SK-N-SH (cell line): ENCODE measurements at regions not wholly inside any gene's neighbourhood (a gene's known extent, or its start where the extent isn't known, plus 50 kb on each side); places are given as distances from the start of the nearest gene placed in this dataset.
A peak's percentile ranks its signal among the peaks of the same experiment; 100 is the strongest.

ENCODE experiments used
- CTCF ChIA-PET: fragments of 300-600, 350-600 bp; formaldehyde crosslinking; extraction: SDS; loops from one replicate; lab custom pipeline; 2021; lab: Yijun Ruan, JAX
- POLR2A ChIA-PET: fragments of 350-600 bp; sonication (Branson Sonifier 250); formaldehyde crosslinking; extraction: SDS; loops from one replicate; lab custom pipeline; 2020; ENCODE audit warnings: antibody characterized with exemption, inconsistent platforms; lab: Yijun Ruan, JAX
- DNase-seq: peaks from one replicate; pipeline ENCODE4 v3.0.0; 2012
- H2AFZ ChIP-seq: fragments of 200-600 bp; sonication (generic); 2 replicates; pipeline ENCODE4 v1.8.1; 2016; ENCODE audit warnings: antibody characterized with exemption, mild to moderate bottlenecking, low read depth
- H3F3A ChIP-seq: fragments of 200-600 bp; sonication (generic); replicated peaks from 2 replicates; pipeline ENCODE3; 2016; ENCODE audit warnings: antibody characterized with exemption, mild to moderate bottlenecking; ENCODE audit not compliant: insufficient read depth
- H3K27ac ChIP-seq, 2 experiments: fragments of 200-500 bp in 1 of 2; fragments of 200-600 bp in 1 of 2; sonication (Bioruptor generic) in 1 of 2; sonication (generic), shearing (Covaris generic) in 1 of 2; 2 replicates each; pipeline versions ENCODE4 v1.5.1 to v1.6.1; 2014 to 2016; ENCODE audit warnings: low read depth in 2 of 2, inconsistent platforms in 1 of 2, low read length in 1 of 2, mild to moderate bottlenecking in 1 of 2, mixed read lengths in 1 of 2
- H3K27me3 ChIP-seq: fragments of 200-600 bp; sonication (generic), shearing (Covaris generic); 2 replicates; pipeline ENCODE4 v1.6.1; 2016; ENCODE audit warnings: mixed run types; ENCODE audit not compliant: insufficient read depth
- H3K36me3 ChIP-seq, 2 experiments: fragments of 200-500 bp in 1 of 2; fragments of 200-600 bp in 1 of 2; sonication (Bioruptor generic) in 1 of 2; sonication (generic) in 1 of 2; replicated peaks in 1 of 2; 2 replicates each; pipeline versions ENCODE3 to v1.5.1; 2014 to 2016; ENCODE audit warnings: low read length in 1 of 2, mild to moderate bottlenecking in 1 of 2; ENCODE audit not compliant: insufficient read depth in 2 of 2, control insufficient read depth in 1 of 2
- H3K4me1 ChIP-seq, 2 experiments: fragments of 200-500 bp in 1 of 2; fragments of 200-600 bp in 1 of 2; sonication (Bioruptor generic) in 1 of 2; sonication (generic), shearing (Covaris generic) in 1 of 2; 2 replicates each; pipeline versions ENCODE4 v1.5.1 to v1.6.1; 2014 to 2016; ENCODE audit warnings: low read depth in 1 of 2, low read length in 1 of 2, mixed run types in 1 of 2; ENCODE audit not compliant: insufficient read depth in 2 of 2, control insufficient read depth in 1 of 2
- H3K4me2 ChIP-seq: fragments of 200-600 bp; sonication (generic), shearing (Covaris generic); 2 replicates; pipeline ENCODE4 v1.6.1; 2017; ENCODE audit warnings: mixed run types
- H3K4me3 ChIP-seq, 2 experiments: fragments of 200-500 bp in 1 of 2; fragments of 200-600 bp in 1 of 2; sonication (Bioruptor generic) in 1 of 2; sonication (generic), shearing (Covaris generic) in 1 of 2; 2 replicates each; pipeline versions ENCODE4 v1.5.1 to v1.8.1; 2014 to 2016; ENCODE audit warnings: low read depth in 2 of 2, inconsistent platforms in 1 of 2, low read length in 1 of 2, mild to moderate bottlenecking in 1 of 2, mixed read lengths in 1 of 2, moderate library complexity in 1 of 2
- H3K79me2 ChIP-seq: fragments of 200-600 bp; sonication (generic); 2 replicates; pipeline ENCODE4 v1.8.1; 2017; ENCODE audit warnings: mild to moderate bottlenecking; ENCODE audit not compliant: insufficient read depth
- H3K9ac ChIP-seq: fragments of 200-600 bp; sonication (generic); 2 replicates; pipeline ENCODE4 v1.6.1; 2017; ENCODE audit warnings: mixed run types
- H3K9me2 ChIP-seq: fragments of 200-600 bp; sonication (generic); 2 replicates; pipeline ENCODE4 v1.6.1; 2017; ENCODE audit warnings: mixed run types
- H3K9me3 ChIP-seq: fragments of 200-600 bp; sonication (generic); 2 replicates; pipeline ENCODE4 v1.6.1; 2017; ENCODE audit warnings: mixed run types, mild to moderate bottlenecking, moderate library complexity
- H4K20me1 ChIP-seq: fragments of 200-600 bp; sonication (generic); 2 replicates; pipeline ENCODE4 v1.6.1; 2017; ENCODE audit warnings: mild to moderate bottlenecking, mixed run types; ENCODE audit not compliant: insufficient read depth
- EP300 ChIP-seq, 2 experiments: IDR thresholded peaks; 2 replicates each; pipeline versions ENCODE4 v1.4.0 to v1.6.1; 2012; ENCODE audit warnings: borderline replicate concordance in 1 of 2, low read depth in 1 of 2, low read length in 1 of 2
- FOXJ3 ChIP-seq: sonication (generic); formaldehyde crosslinking; IDR thresholded peaks from 2 replicates; pipeline ENCODE4 v1.5.1; 2020; ENCODE audit warnings: mild to moderate bottlenecking, missing genetic modification reagents
- GATA2 ChIP-seq: sonication (generic); formaldehyde crosslinking; IDR thresholded peaks from 2 replicates; pipeline ENCODE4 v1.5.0; 2020; ENCODE audit warnings: mild to moderate bottlenecking, missing genetic modification reagents
- MXI1 ChIP-seq: IDR thresholded peaks from 2 replicates; pipeline ENCODE4 v1.6.1; 2012; ENCODE audit warnings: mild to moderate bottlenecking, low read depth, low read length, improper control_type of control experiment
- NFIC ChIP-seq: IDR thresholded peaks from 2 replicates; pipeline ENCODE4 v1.4.0; 2012; ENCODE audit warnings: borderline replicate concordance
- POLR2AphosphoS5 ChIP-seq: IDR thresholded peaks from 2 replicates; pipeline ENCODE4 v1.6.1; 2012; ENCODE audit warnings: low read depth, low read length
- SMC3 ChIP-seq: IDR thresholded peaks from 2 replicates; pipeline ENCODE4 v1.6.1; 2012; ENCODE audit warnings: low read depth, low read length, improper control_type of control experiment
- TCF12 ChIP-seq: IDR thresholded peaks from 2 replicates; pipeline ENCODE4 v1.4.0; 2012
- WGBS: methylation state at CpG from one replicate; pipeline ENCODE4 v1.1.6; 2017; ENCODE audit warnings: low lambda C conversion rate; 5-methylcytosine and 5-hydroxymethylcytosine counted together
- TF ChIP-seq, protein P1 (sequence below): fragments of 200-600 bp; sonication (generic); IDR thresholded peaks from 2 replicates; pipeline ENCODE4 v1.6.1; 2017; ENCODE audit warnings: antibody characterized with exemption, mild to moderate bottlenecking, moderate library complexity

DNA sequence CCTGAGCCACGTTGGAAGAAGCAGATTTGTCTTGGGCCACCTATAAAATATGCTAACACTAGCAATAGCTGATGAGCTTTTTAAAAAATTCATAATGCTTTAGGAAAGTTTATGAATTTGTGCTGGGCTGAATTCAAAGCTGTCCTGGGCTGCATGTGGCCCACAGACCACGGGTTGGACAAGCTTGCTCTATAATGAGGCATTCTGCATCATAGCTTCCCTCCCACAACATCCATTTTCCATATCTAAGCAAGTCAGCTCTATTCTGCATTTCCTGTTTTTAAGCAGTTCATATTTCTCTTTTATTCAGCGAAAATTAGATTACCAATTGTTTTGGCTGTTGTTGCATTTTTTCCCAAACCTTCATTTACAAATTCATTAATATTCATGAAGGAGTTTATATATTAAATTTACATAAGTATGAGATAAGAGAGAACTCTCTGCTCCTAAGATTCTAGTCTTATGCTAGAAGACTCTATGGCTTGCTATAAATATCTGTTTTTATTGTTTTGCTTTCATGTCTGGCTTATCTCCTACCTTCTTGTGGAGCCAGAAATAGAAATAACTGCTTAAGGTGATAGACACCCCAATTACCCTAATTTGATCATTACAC is 114.5 kb upstream of the HNRNPA3 start (continued):
- TF ChIP-seq FOXJ3 (CRISPR knock-in tag) = no peak

DNA sequence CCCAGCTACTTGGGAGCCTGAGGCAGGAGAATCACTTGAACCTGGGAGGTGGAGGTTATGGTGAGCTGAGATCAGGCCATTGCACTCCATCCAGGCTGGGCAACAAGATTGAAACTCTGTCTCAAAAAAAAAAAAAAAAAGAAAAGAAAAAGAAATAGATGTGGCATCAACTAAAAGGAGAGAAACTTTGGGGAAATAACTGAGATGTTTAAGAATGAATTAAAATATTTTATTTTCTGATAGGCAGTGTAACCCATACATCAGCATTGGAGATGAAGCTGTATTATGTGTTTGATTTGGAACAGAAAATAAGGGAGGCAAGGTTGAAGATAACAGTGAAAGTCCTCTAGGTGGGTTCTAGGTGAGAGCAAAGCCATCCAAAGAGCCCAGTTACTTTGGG is 110.7 kb upstream of the HNRNPA3 start:
- Histone ChIP-seq H3K9me2 (no peaks in the 10 kb centered on the region), H3K9me3 (no peaks in the 10 kb centered on the region), H3K79me2 (no peaks in the 10 kb centered on the region), H3K36me3 (no peaks in the 10 kb centered on the region), H4K20me1 (no peaks in the 10 kb centered on the region), H2AFZ (no peak overlapping the region), H3K27ac (no peak overlapping the region), H3K4me3 (no peak overlapping the region), H3K4me2 (no peak overlapping the region), H3F3A (no peaks in the 10 kb centered on the region), H3K27me3 (no peaks in the 10 kb centered on the region), H3K9ac (no peak overlapping the region), H3K4me1 (no peaks in the 10 kb centered on the region)
- TF ChIP-seq TCF12 (no peak), MXI1 (no peak), EP300 (IDR thresholded peaks at IDR 0.05; ENCODE audit: borderline replicate concordance in 1 of 2, low read depth in 1 of 2, low read length in 1 of 2) (no peak), GATA2 (no peak)
- ChIA-PET CTCF (interaction anchor here (1.6 kb wide), 1 partner anchor 47 kb away, joined by 4 read pairs; no protein-coding TSS in a partner anchor), POLR2A (no interaction called here)
- DNase-seq = no peak

DNA sequence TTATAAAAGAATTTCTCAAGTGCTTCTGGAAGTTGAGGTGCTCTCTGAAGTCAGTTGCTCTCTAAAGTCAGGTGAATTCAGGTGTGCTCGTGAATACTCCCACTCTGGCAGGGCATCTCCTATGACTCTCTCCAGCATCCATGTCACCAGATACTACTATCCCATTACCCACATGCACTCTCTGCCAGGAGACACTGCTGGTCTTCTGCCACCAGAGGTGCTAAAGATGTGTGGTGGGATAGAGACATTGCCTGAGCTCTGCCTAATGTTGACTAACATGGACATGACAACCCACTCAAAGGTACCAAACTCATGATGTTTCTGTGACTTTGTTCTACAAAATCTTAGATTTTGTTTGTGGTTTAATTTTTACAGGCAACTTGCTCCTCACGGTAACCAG is 106.4 kb upstream of the HNRNPA3 start:
- ChIA-PET CTCF (no interaction called here), POLR2A (no interaction called here)
- Histone ChIP-seq H3F3A (no peaks in the 10 kb centered on the region), H3K9ac (no peak overlapping the region), H3K4me1 (no peaks in the 10 kb centered on the region), H3K79me2 (no peaks in the 10 kb centered on the region), H3K27me3 (no peaks in the 10 kb centered on the region), H3K36me3 (no peaks in the 10 kb centered on the region), H3K9me3 (no peaks in the 10 kb centered on the region), H4K20me1 (no peaks in the 10 kb centered on the region), H3K9me2 (no peaks in the 10 kb centered on the region), H2AFZ (no peak overlapping the region), H3K4me3 (no peak overlapping the region), H3K4me2 (no peak overlapping the region), H3K27ac (no peak overlapping the region)
- TF ChIP-seq, protein P1, sequence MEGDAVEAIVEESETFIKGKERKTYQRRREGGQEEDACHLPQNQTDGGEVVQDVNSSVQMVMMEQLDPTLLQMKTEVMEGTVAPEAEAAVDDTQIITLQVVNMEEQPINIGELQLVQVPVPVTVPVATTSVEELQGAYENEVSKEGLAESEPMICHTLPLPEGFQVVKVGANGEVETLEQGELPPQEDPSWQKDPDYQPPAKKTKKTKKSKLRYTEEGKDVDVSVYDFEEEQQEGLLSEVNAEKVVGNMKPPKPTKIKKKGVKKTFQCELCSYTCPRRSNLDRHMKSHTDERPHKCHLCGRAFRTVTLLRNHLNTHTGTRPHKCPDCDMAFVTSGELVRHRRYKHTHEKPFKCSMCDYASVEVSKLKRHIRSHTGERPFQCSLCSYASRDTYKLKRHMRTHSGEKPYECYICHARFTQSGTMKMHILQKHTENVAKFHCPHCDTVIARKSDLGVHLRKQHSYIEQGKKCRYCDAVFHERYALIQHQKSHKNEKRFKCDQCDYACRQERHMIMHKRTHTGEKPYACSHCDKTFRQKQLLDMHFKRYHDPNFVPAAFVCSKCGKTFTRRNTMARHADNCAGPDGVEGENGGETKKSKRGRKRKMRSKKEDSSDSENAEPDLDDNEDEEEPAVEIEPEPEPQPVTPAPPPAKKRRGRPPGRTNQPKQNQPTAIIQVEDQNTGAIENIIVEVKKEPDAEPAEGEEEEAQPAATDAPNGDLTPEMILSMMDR = peak; percentile 25; the same call in 1 of the 2 replicates
- no peak for TF ChIP-seq POLR2AphosphoS5
- TF ChIP-seq SMC3 = no peak
- TF ChIP-seq MXI1 = no peak
- no peak for TF ChIP-seq NFIC
- no peak for TF ChIP-seq GATA2
- peak; percentile 7 for DNase-seq
- WGBS = 29% methylated on average over 2 of the region's 2 CpGs
